HCT116 (cell line): ENCODE measurements at regions not wholly inside any gene's neighbourhood (a gene's known extent, or its start where the extent isn't known, plus 50 kb on each side); places are given as distances from the start of the nearest gene placed in this dataset.

Experiments used
- EZH2 ChIP-seq: fragments of 200-600 bp; sonication (generic); IDR thresholded peaks from 2 replicates; pipeline ENCODE4 v1.6.1; 2017; ENCODE audit warnings: antibody characterized with exemption, mixed run types
- EZH2phosphoT487 ChIP-seq: fragments of 200-600 bp; IDR thresholded peaks from 2 replicates; pipeline ENCODE4 v1.6.1; 2018; ENCODE audit warnings: antibody characterized with exemption, borderline replicate concordance
- POLR2AphosphoS5 ChIP-seq: IDR thresholded peaks from 2 replicates; pipeline ENCODE4 v1.6.1; 2011; ENCODE audit warnings: mild to moderate bottlenecking, low read depth, low read length, moderate library complexity
- TF ChIP-seq, protein P1 (sequence below), 3 experiments: fragments of 200-600 bp in 1 of 3; sonication (generic) in 1 of 3; IDR thresholded peaks in 2 of 3; conservative IDR thresholded peaks in 1 of 3; 2 replicates each; pipeline ENCODE4 v1.5.1; 2012 to 2017; ENCODE audit warnings: low read depth in 2 of 3, low read length in 2 of 3, antibody characterized with exemption in 1 of 3, borderline replicate concordance in 1 of 3, control low read depth in 1 of 3, mild to moderate bottlenecking in 1 of 3, mixed read lengths in 1 of 3, mixed run types in 1 of 3, moderate library complexity in 1 of 3; ENCODE audit not compliant: insufficient read depth in 1 of 3

DNA sequence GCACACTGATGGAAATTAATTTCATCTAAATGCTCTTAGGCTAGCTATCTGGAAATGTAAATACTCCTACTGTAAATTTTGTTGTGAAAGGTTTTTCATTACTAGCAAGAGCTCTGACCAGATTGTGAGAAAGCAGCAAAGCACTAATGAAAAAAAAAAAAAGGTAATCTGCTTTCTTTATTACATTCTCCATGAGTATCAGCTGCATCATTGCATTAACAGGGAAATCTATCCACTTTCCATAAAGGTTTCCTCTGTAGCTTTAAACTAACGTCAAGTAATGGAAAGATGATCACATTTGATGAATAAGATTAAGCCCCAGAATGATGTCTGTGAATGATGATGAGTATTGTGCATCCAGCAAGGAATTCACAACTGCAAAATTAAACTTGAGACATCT lies 790.6 kb upstream of the TYRP1 start:
- TF ChIP-seq, protein P1, sequence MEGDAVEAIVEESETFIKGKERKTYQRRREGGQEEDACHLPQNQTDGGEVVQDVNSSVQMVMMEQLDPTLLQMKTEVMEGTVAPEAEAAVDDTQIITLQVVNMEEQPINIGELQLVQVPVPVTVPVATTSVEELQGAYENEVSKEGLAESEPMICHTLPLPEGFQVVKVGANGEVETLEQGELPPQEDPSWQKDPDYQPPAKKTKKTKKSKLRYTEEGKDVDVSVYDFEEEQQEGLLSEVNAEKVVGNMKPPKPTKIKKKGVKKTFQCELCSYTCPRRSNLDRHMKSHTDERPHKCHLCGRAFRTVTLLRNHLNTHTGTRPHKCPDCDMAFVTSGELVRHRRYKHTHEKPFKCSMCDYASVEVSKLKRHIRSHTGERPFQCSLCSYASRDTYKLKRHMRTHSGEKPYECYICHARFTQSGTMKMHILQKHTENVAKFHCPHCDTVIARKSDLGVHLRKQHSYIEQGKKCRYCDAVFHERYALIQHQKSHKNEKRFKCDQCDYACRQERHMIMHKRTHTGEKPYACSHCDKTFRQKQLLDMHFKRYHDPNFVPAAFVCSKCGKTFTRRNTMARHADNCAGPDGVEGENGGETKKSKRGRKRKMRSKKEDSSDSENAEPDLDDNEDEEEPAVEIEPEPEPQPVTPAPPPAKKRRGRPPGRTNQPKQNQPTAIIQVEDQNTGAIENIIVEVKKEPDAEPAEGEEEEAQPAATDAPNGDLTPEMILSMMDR (IDR thresholded peaks at IDR 0.05 in 2 of 3, conservative IDR thresholded peaks at IDR 0.05 in 1 of 3; ENCODE audit: borderline replicate concordance in 1 of 3, insufficient read depth in 1 of 3, low read depth in 2 of 3, low read length in 2 of 3), result no peak
- TF ChIP-seq POLR2AphosphoS5 (no peak), EZH2 (no peak), EZH2phosphoT487 (no peak)
